ENCODE measurements at regions not wholly inside any gene's neighbourhood (a gene's known extent, or its start where the extent isn't known, plus 50 kb on each side); places are given as distances from the start of the nearest gene placed in this dataset.

- no peak for TF ChIP-seq CTCF (IDR thresholded peaks at IDR 0.05)
- no peak for TF ChIP-seq EP300 (IDR thresholded peaks at IDR 0.05)
- TF ChIP-seq POLR2A (IDR thresholded peaks at IDR 0.05; ENCODE audit: low read depth) = no peak
These were observed 374.8 kb upstream of the EPHA7 start for GRCh38 chr6:93794166-93794565.
